GM06990 (cell line): ENCODE measurements at regions not wholly inside any gene's neighbourhood (a gene's known extent, or its start where the extent isn't known, plus 50 kb on each side); places are given as distances from the start of the nearest gene placed in this dataset.

Experiments used
- DNase-seq: peaks from one replicate; pipeline ENCODE4 v3.0.0-alpha.2; 2011; ENCODE audit not compliant: insufficient read length; ENCODE audit errors: extremely low read depth
- H3K27me3 ChIP-seq: replicated peaks from 2 replicates; pipeline ENCODE4 v1.6.0; 2011; ENCODE audit warnings: low read length; ENCODE audit not compliant: control insufficient read depth, insufficient read depth
- H3K36me3 ChIP-seq: 2 replicates; pipeline ENCODE4 v1.5.1; 2011; ENCODE audit warnings: low read length; ENCODE audit not compliant: control insufficient read depth, insufficient read depth
- H3K4me3 ChIP-seq: replicated peaks from 2 replicates; pipeline ENCODE4 v1.5.1; 2011; ENCODE audit warnings: low read depth, mild to moderate bottlenecking, control low read depth, low read length
- TF ChIP-seq, protein P1 (sequence below): IDR thresholded peaks from 2 replicates; pipeline ENCODE4 v1.5.1; 2011; ENCODE audit warnings: low read length, control low read depth, mild to moderate bottlenecking, inconsistent platforms; ENCODE audit not compliant: insufficient read depth, poor library complexity, severe bottlenecking

DNA sequence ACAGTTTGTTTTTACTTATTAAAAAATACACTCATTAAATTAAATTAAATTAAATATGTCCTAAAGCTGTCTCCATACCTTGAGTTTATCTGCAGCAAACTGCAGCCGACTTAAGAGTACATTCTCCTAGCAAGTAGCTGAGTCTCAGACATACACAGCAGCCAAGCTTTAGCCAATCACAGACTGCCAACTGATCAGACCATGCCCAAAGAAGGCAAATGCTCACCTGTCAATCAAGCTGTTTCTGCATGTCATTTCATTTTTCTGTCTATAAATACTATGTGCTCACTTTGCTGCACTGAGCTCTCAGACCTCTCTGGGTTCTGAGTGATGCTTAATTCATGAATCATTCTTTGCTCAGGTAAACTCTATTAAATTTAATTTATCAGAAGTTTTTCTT lies 280.9 kb upstream of the EPHA5 start:
- no peak overlapping the region for H3K4me3 ChIP-seq
- no peak for DNase-seq
- TF ChIP-seq, protein P1, sequence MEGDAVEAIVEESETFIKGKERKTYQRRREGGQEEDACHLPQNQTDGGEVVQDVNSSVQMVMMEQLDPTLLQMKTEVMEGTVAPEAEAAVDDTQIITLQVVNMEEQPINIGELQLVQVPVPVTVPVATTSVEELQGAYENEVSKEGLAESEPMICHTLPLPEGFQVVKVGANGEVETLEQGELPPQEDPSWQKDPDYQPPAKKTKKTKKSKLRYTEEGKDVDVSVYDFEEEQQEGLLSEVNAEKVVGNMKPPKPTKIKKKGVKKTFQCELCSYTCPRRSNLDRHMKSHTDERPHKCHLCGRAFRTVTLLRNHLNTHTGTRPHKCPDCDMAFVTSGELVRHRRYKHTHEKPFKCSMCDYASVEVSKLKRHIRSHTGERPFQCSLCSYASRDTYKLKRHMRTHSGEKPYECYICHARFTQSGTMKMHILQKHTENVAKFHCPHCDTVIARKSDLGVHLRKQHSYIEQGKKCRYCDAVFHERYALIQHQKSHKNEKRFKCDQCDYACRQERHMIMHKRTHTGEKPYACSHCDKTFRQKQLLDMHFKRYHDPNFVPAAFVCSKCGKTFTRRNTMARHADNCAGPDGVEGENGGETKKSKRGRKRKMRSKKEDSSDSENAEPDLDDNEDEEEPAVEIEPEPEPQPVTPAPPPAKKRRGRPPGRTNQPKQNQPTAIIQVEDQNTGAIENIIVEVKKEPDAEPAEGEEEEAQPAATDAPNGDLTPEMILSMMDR = no peak
- H3K36me3 ChIP-seq = no peaks in the 10 kb centered on the region
- no peaks in the 10 kb centered on the region for H3K27me3 ChIP-seq

DNA sequence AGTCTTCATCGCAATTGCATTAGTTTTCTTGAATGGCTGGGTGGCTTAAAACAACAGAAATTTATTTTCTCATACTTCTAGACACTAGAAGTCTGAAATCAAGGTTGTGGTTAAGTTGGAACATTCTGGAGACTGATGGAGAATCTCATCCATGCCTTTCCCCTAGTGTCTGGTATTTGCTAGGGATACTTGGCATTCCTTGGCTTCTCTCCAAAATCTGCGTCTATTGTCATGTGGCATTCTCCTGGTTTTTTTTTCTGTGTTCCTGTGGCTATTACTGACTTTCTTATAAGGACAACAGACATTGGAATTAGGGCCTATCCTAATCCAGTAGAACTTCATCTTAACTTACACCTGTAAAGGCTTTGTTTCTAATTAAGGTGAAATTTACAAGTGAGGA lies 272.8 kb upstream of the EPHA5 start:
- Histone ChIP-seq H3K4me3 (no peak overlapping the region), H3K27me3 (no peaks in the 10 kb centered on the region), H3K36me3 (no peaks in the 10 kb centered on the region)
- TF ChIP-seq, protein P1 = no peak
- DNase-seq = no peak

DNA sequence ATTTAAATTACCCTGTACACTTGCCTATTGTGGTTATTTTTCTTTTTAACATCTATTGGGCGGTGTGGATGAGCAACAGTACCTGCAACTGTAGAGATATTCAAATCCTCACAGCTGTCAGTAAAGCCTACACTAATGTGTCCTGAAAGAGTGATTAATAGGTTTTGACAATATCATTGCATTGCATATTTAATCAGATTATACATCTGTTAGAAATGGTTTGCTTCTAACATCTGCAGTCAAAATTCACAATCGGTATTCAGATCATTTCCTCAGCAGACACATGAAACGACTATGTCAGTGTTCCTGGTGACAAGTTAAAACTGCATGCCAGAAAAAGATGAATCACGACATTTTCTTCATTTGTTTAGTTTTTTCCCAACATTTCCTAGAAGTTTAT lies 254.6 kb upstream of the EPHA5 start:
- no peak overlapping the region for H3K4me3 ChIP-seq
- no peaks in the 10 kb centered on the region for H3K36me3 ChIP-seq
- no peaks in the 10 kb centered on the region for H3K27me3 ChIP-seq
- DNase-seq = no peak
- TF ChIP-seq, protein P1 = no peak

DNA sequence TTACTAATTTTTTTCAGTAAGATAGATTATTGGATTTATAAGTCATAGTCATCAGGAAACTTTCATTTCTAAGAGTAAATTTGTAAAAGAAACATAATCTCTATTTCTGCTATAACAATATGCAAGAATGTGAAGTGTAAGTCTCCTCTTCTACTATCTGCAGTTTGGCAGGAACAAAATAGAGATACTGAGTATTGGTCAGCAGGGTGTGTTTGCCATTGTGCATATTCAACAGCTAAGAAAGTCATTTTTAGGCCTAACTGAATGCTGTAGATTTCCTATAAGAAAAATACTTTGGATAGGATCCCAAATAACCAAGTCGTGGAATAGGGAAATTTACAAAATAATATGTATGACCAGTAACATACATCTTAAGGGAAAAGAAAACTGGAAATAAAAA lies 253.3 kb upstream of the EPHA5 start:
- TF ChIP-seq, protein P1 = no peak
- DNase-seq = no peak
- Histone ChIP-seq H3K4me3 (no peak overlapping the region), H3K36me3 (no peaks in the 10 kb centered on the region), H3K27me3 (no peaks in the 10 kb centered on the region)

DNA sequence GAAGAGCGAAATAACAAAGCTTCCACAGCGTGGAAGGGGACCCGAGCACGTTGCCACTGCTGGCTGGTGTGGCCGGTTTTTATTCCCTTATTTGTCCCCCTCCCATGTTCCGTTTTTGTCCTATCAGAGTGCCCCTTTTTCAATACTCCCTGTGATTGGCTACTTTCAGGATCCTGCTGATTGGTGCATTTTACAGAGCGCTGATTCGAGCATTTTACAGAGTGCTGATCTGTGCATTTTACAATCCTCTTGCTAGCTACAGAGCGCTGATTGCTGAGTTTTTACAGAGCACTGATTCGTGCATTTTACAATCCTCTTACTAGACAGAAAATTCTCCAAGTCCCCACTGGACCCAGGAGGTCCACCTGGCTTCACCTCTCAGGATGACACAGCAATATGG lies 250.9 kb upstream of the EPHA5 start:
- Histone ChIP-seq H3K36me3 (no peaks in the 10 kb centered on the region), H3K4me3 (no peak overlapping the region), H3K27me3 (no peaks in the 10 kb centered on the region)
- no peak for DNase-seq
- TF ChIP-seq, protein P1 = no peak

DNA sequence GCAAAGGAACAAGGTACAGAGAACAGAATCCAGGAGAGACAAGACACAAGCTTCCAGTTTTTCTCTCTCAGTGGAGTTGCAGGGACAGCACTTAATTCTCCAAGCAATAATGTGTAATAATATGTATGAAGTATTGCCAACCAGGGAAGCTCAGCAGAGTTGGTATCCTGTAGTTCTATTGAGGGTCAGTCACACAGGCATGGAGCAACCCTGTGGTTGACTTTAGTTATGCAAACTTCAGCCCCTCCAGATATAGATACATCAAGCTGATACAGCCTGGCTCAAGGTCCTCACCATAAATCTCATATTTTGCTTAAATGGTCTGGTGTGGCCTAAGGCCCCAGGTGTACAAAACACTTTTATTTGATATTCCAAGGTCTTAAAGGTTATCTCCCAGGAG lies 248.6 kb upstream of the EPHA5 start:
- Histone ChIP-seq H3K27me3 (no peaks in the 10 kb centered on the region), H3K36me3 (no peaks in the 10 kb centered on the region), H3K4me3 (no peak overlapping the region)
- TF ChIP-seq, protein P1 = no peak
- DNase-seq = no peak
